H1 (cell line): ENCODE measurements at regions not wholly inside any gene's neighbourhood (a gene's known extent, or its start where the extent isn't known, plus 50 kb on each side); places are given as distances from the start of the nearest gene placed in this dataset.

ENCODE experiments used
- CTCF ChIA-PET: fragments of 300-600 bp; sonication (Branson Sonifier 250); formaldehyde crosslinking; loops from one replicate; lab custom pipeline; 2021; ENCODE audit not compliant: partially characterized antibody; lab: Charles Lee
- POLR2A ChIA-PET: fragments of 300-600 bp; sonication (Branson Sonifier 250); formaldehyde crosslinking; loops from one replicate; lab custom pipeline; 2021; ENCODE audit warnings: inconsistent platforms; ENCODE audit not compliant: partially characterized antibody; lab: Charles Lee
- DNase-seq, 2 experiments: peaks; one replicate each; pipeline versions ENCODE4 v3.0.0 to v3.0.0-alpha.2; 2010 to 2022; ENCODE audit warnings: low spot score in 2 of 2, low read depth in 1 of 2, mixed read lengths in 1 of 2
- FAIRE-seq: peaks from 2 replicates; lab custom pipeline; 2011; peaks lifted over from hg19 to GRCh38; lab: Jason Lieb, UNC
- H2AFZ ChIP-seq: 2 replicates; pipeline ENCODE4 v1.8.1; 2012; ENCODE audit warnings: low read length, inconsistent platforms
- H2AK5ac ChIP-seq: 2 replicates; pipeline ENCODE4 v1.6.1; 2013; ENCODE audit warnings: low read depth, low read length
- H2BK120ac ChIP-seq: replicated peaks from 2 replicates; pipeline ENCODE3; 2013; ENCODE audit warnings: low read depth, low read length, inconsistent platforms
- H2BK12ac ChIP-seq: 2 replicates; pipeline ENCODE4 v1.6.1; 2013; ENCODE audit warnings: low read depth, low read length
- H2BK15ac ChIP-seq: 2 replicates; pipeline ENCODE4 v1.6.1; 2013; ENCODE audit warnings: low read length
- H2BK20ac ChIP-seq: 2 replicates; pipeline ENCODE4 v1.6.1; 2013; ENCODE audit warnings: low read length
- H2BK5ac ChIP-seq: 2 replicates; pipeline ENCODE4 v1.6.1; 2013; ENCODE audit warnings: low read depth, low read length
- H3K14ac ChIP-seq: 2 replicates; pipeline ENCODE4 v1.6.1; 2013; ENCODE audit warnings: inconsistent platforms; ENCODE audit not compliant: insufficient read length
- H3K18ac ChIP-seq: 2 replicates; pipeline ENCODE4 v1.6.1; 2013; ENCODE audit warnings: low read length; ENCODE audit errors: extremely low read depth
- H3K23ac ChIP-seq: 2 replicates; pipeline ENCODE4 v1.6.1; 2013; ENCODE audit warnings: inconsistent platforms; ENCODE audit not compliant: insufficient read length
- H3K23me2 ChIP-seq: 2 replicates; pipeline ENCODE4 v1.6.1; 2013; ENCODE audit warnings: low read depth, low read length
- H3K27ac ChIP-seq: 2 replicates; pipeline ENCODE4 v1.6.1; 2011; ENCODE audit warnings: low read depth, low read length, inconsistent platforms
- H3K27me3 ChIP-seq, 4 experiments: replicated peaks in 1 of 4; 1 replicate in 1 of 4; 2 replicates in 3 of 4; pipeline versions ENCODE4 v1.6.1 to v1.8.1; 2011 to 2013; ENCODE audit warnings: low read length in 3 of 4, mild to moderate bottlenecking in 3 of 4, inconsistent platforms in 2 of 4, mixed read lengths in 2 of 4, moderate library complexity in 1 of 4; ENCODE audit not compliant: control insufficient read depth in 3 of 4, insufficient read depth in 3 of 4; ENCODE audit errors: extremely low read depth in 1 of 4
- H3K36me3 ChIP-seq, 4 experiments: 2 replicates each; pipeline versions ENCODE4 v1.6.1 to v1.8.1; 2011 to 2013; ENCODE audit warnings: mild to moderate bottlenecking in 4 of 4, low read length in 3 of 4, moderate library complexity in 2 of 4, control low read depth in 1 of 4, inconsistent platforms in 1 of 4; ENCODE audit not compliant: insufficient read depth in 4 of 4, control insufficient read depth in 2 of 4
- H3K4ac ChIP-seq: replicated peaks from 2 replicates; pipeline ENCODE3; 2013; ENCODE audit warnings: low read length, low read depth, mixed read lengths, inconsistent platforms; ENCODE audit not compliant: insufficient read length
- H3K4me1 ChIP-seq, 4 experiments: replicated peaks in 1 of 4; 1 replicate in 1 of 4; 2 replicates in 3 of 4; pipeline versions ENCODE4 v1.6.1 to v1.8.1; 2011 to 2013; ENCODE audit warnings: low read length in 3 of 4, inconsistent platforms in 2 of 4, mixed read lengths in 1 of 4; ENCODE audit not compliant: insufficient read depth in 4 of 4, control insufficient read depth in 3 of 4
- H3K4me2 ChIP-seq, 2 experiments: 2 replicates each; pipeline versions ENCODE4 v1.6.1 to v1.8.1; 2011 to 2013; ENCODE audit warnings: low read depth in 2 of 2, low read length in 2 of 2, control low read depth in 1 of 2, inconsistent platforms in 1 of 2, mild to moderate bottlenecking in 1 of 2; ENCODE audit not compliant: insufficient read depth in 1 of 2
- H3K4me3 ChIP-seq, 4 experiments: fragments of 200-600, 300-600 bp in 1 of 4; sonication (generic), shearing (Covaris generic), sonication (Bioruptor Twin) in 1 of 4; 2 replicates each; pipeline versions ENCODE4 v1.5.1 to v1.8.1; 2011 to 2016; ENCODE audit warnings: low read length in 4 of 4, low read depth in 3 of 4, control low read depth in 2 of 4, inconsistent platforms in 2 of 4, mild to moderate bottlenecking in 2 of 4, mixed read lengths in 1 of 4, moderate library complexity in 1 of 4; ENCODE audit not compliant: insufficient read depth in 2 of 4; ENCODE audit errors: extremely low read depth in 1 of 4
- H3K56ac ChIP-seq: replicated peaks from 2 replicates; pipeline ENCODE3; 2013; ENCODE audit warnings: low read depth, mild to moderate bottlenecking, mixed read lengths, low read length, inconsistent platforms; ENCODE audit not compliant: insufficient read length
- H3K79me1 ChIP-seq: 2 replicates; pipeline ENCODE4 v1.6.1; 2013; ENCODE audit warnings: low read depth, low read length, control low read depth
- H3K79me2 ChIP-seq, 2 experiments: 2 replicates each; pipeline versions ENCODE4 v1.6.1 to v1.8.1; 2012 to 2013; ENCODE audit warnings: low read length in 2 of 2, mild to moderate bottlenecking in 2 of 2, inconsistent platforms in 1 of 2; ENCODE audit not compliant: insufficient read depth in 2 of 2, control insufficient read depth in 1 of 2
- H3K9ac ChIP-seq, 4 experiments: replicated peaks in 1 of 4; 1 replicate in 1 of 4; 2 replicates in 3 of 4; pipeline versions ENCODE4 v1.6.1 to v1.8.1; 2011 to 2013; ENCODE audit warnings: low read depth in 3 of 4, low read length in 3 of 4, control low read depth in 2 of 4, mild to moderate bottlenecking in 2 of 4, moderate library complexity in 2 of 4, inconsistent platforms in 1 of 4; ENCODE audit errors: extremely low read depth in 1 of 4
- H3K9me3 ChIP-seq, 2 experiments: 2 replicates each; pipeline versions ENCODE4 v1.6.1 to v1.8.1; 2012 to 2013; ENCODE audit warnings: mild to moderate bottlenecking in 2 of 2, moderate library complexity in 2 of 2, control low read depth in 1 of 2, inconsistent platforms in 1 of 2, low read depth in 1 of 2, low read length in 1 of 2, mixed read lengths in 1 of 2; ENCODE audit not compliant: insufficient read depth in 2 of 2
- H4K20me1 ChIP-seq, 2 experiments: replicated peaks in 1 of 2; 2 replicates each; pipeline versions ENCODE3 to v1.8.1; 2011 to 2013; ENCODE audit warnings: inconsistent platforms in 2 of 2, low read length in 2 of 2, mild to moderate bottlenecking in 1 of 2; ENCODE audit not compliant: insufficient read depth in 2 of 2, control insufficient read depth in 1 of 2
- H4K5ac ChIP-seq: 2 replicates; pipeline ENCODE4 v1.6.1; 2013; ENCODE audit warnings: low read length, low read depth, mixed read lengths, inconsistent platforms; ENCODE audit not compliant: insufficient read length
- H4K8ac ChIP-seq: 2 replicates; pipeline ENCODE4 v1.8.0; 2013; ENCODE audit warnings: mild to moderate bottlenecking, moderate library complexity, low read length, inconsistent platforms; ENCODE audit not compliant: insufficient read depth; ENCODE audit errors: extremely low read depth
- H4K91ac ChIP-seq: replicated peaks from 2 replicates; pipeline ENCODE3; 2013; ENCODE audit warnings: low read length, mixed read lengths, inconsistent platforms; ENCODE audit not compliant: insufficient read length
- ZNF274 ChIP-seq: IDR thresholded peaks from 2 replicates; pipeline ENCODE4 v1.7.0; 2012; ENCODE audit warnings: low read length, borderline replicate concordance; ENCODE audit errors: extremely low read depth
- WGBS, 2 experiments: shearing (Covaris generic) in 1 of 2; methylation state at CpG; one replicate each; pipeline versions ENCODE4 v1.1.6 to v1.1.7; 2013 to 2015; ENCODE audit warnings: low lambda C conversion rate in 2 of 2, mixed read lengths in 2 of 2, inconsistent platforms in 1 of 2, low coverage in 1 of 2, missing lambda C conversion rate in 1 of 2; ENCODE audit not compliant: insufficient replicate concordance in 2 of 2, insufficient coverage in 1 of 2, insufficient read length in 1 of 2; ENCODE audit errors: extremely low coverage in 1 of 2, missing lambda C conversion rate in 1 of 2; 5-methylcytosine and 5-hydroxymethylcytosine counted together

DNA sequence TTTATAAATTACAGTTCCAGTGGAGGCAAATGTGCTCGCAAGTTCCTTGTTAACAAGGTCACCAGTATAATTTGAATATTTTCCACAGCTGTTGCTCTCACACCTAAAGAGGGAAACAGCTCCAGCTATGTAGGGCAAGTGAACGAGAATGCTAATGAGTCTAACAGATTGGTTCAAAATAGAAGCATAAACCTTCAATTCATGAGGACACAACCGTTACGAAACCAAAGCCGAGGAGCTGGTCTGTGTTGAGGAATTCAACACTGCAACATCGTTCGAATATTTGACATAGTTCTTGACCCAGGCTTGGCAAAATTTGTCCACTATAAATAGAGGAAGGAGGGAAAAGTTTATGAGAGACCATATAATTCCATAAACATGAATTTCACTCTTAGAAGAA lies 161.3 kb downstream of the KLF6 start:
- Histone ChIP-seq H3K79me1 (no peaks in the 10 kb centered on the region), H3K4me3 (no peak overlapping the region), H4K91ac (no peak overlapping the region), H3K4me1 (peaks cover 0 to 4% (median 2%) of the 10 kb centered on the region in 4 experiments; a peak in 3 of 7 replicates), H3K27me3 (no peaks in the 10 kb centered on the region), H2BK5ac (peak overlapping the region; percentile 48; the same call in 1 of the 2 replicates), H3K36me3 (no peaks in the 10 kb centered on the region), H3K23me2 (no peaks in the 10 kb centered on the region), H3K4me2 (peak overlapping the region in 1 of 2 experiments; percentile 56; a peak in 1 of 4 replicates), H3K79me2 (no peaks in the 10 kb centered on the region), H3K23ac (no peak overlapping the region), H3K9ac (no peak overlapping the region), H4K5ac (no peak overlapping the region), H4K8ac (no peak overlapping the region), H2BK20ac (no peak overlapping the region), H3K18ac (no peak overlapping the region), H3K9me3 (peaks cover 8 to 9% of the 10 kb centered on the region in 2 experiments; a peak in 2 of 4 replicates), H4K20me1 (no peaks in the 10 kb centered on the region), H3K56ac (no peak overlapping the region), H2AFZ (no peak overlapping the region), H2BK12ac (no peak overlapping the region), H3K4ac (no peak overlapping the region), H2BK15ac (no peak overlapping the region), H2AK5ac (no peak overlapping the region), H3K27ac (no peak overlapping the region), H2BK120ac (no peak overlapping the region), H3K14ac (no peak overlapping the region)
- TF ChIP-seq ZNF274: no peak
- ChIA-PET CTCF (no interaction called here), POLR2A (interaction anchor here (0.6 kb wide), 1 partner anchor 331 kb away, joined by 3 read pairs; no protein-coding TSS in a partner anchor)
- DNase-seq: no peak
- WGBS, 2 experiments: 88% methylated on average over 7 of the region's 7 CpGs; no CpG with 5 or more reads in 1 of the 2 experiments
- no peak for FAIRE-seq
